ENCODE measurements at regions not wholly inside any gene's neighbourhood (a gene's known extent, or its start where the extent isn't known, plus 50 kb on each side); places are given as distances from the start of the nearest gene placed in this dataset.

DNA sequence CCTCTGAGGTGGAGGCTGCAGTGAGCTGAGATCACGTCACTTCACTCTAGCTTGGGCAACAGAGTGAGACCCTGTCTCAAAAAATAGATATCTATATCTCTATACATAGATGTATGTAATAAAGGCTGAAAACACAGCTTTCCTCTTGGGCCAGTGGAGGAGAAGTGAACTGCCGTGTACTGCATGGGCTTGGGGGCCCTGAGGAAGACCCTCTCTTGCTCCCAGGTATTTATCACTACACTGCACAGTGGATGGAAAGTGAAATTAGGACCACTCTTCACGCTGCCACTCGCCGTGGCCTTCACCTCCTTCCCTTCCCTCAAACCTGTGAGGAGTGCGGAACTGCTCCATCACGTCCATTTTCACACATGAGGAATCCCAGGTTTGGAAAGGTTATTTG, 68.8 kb upstream of the SIAH1 start (continued):
- TF ChIP-seq ZNF280C (tag by site-specific recombination; IDR thresholded peaks at IDR 0.05), result no peak
- TF ChIP-seq ZNF777 (tag by site-specific recombination; IDR thresholded peaks at IDR 0.05; ENCODE audit: borderline replicate concordance), result no peak
- TF ChIP-seq ZNF2 (tag by site-specific recombination; IDR thresholded peaks at IDR 0.05), result no peak
- TF ChIP-seq ZNF239 (tag by site-specific recombination; IDR thresholded peaks at IDR 0.05), result no peak

GRCh38 chr16:48452991-48453760, 68.0 kb upstream of the SIAH1 start:
- ChIA-PET CTCF (interaction anchor here (0.5 kb wide), 1 partner anchor 21 kb away, joined by 3 read pairs; no protein-coding TSS in a partner anchor), POLR2A (no interaction called here)
- H3K9me3 ChIP-seq (ENCODE audit: control insufficient read depth, insufficient read depth, low read depth, low read length), result no peaks in the 10 kb centered on the region
- H3K36me3 ChIP-seq (ENCODE audit: control insufficient read depth in 2 of 2, insufficient read depth in 1 of 2, low read length in 2 of 2), result no peaks in the 10 kb centered on the region
- H3K4me1 ChIP-seq (ENCODE audit: control insufficient read depth, insufficient read depth, low read length), result no peaks in the 10 kb centered on the region
- no peak overlapping the region for H3K27ac ChIP-seq (ENCODE audit: extremely low read depth, low read depth, low read length)
- TF ChIP-seq ZNF692 (tag by site-specific recombination; IDR thresholded peaks at IDR 0.05) (no peak), ZNF398 (tag by site-specific recombination; IDR thresholded peaks at IDR 0.05) (no peak), ZBTB1 (tag by site-specific recombination; IDR thresholded peaks at IDR 0.05) (no peak), ZNF561 (tag by site-specific recombination; IDR thresholded peaks at IDR 0.05; ENCODE audit: borderline replicate concordance) (no peak), ZNF514 (tag by site-specific recombination; IDR thresholded peaks at IDR 0.05) (no peak), ZNF449 (tag by site-specific recombination; IDR thresholded peaks at IDR 0.05) (no peak), ZNF2 (tag by site-specific recombination; IDR thresholded peaks at IDR 0.05) (no peak), SALL2 (tag by site-specific recombination; IDR thresholded peaks at IDR 0.05; ENCODE audit: borderline replicate concordance) (no peak), PRDM6 (tag by site-specific recombination; IDR thresholded peaks at IDR 0.05) (no peak)
- TF ChIP-seq, protein P1, sequence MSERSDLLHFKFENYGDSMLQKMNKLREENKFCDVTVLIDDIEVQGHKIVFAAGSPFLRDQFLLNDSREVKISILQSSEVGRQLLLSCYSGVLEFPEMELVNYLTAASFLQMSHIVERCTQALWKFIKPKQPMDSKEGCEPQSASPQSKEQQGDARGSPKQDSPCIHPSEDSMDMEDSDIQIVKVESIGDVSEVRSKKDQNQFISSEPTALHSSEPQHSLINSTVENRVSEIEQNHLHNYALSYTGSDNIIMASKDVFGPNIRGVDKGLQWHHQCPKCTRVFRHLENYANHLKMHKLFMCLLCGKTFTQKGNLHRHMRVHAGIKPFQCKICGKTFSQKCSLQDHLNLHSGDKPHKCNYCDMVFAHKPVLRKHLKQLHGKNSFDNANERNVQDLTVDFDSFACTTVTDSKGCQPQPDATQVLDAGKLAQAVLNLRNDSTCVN (tag by site-specific recombination; optimal IDR thresholded peaks at IDR 0.05), result no peak
- TF ChIP-seq, protein P2, sequence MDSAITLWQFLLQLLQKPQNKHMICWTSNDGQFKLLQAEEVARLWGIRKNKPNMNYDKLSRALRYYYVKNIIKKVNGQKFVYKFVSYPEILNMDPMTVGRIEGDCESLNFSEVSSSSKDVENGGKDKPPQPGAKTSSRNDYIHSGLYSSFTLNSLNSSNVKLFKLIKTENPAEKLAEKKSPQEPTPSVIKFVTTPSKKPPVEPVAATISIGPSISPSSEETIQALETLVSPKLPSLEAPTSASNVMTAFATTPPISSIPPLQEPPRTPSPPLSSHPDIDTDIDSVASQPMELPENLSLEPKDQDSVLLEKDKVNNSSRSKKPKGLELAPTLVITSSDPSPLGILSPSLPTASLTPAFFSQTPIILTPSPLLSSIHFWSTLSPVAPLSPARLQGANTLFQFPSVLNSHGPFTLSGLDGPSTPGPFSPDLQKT (IDR thresholded peaks at IDR 0.05; ENCODE audit: borderline replicate concordance, low read depth, low read length), result no peak
- TF ChIP-seq, protein P3, sequence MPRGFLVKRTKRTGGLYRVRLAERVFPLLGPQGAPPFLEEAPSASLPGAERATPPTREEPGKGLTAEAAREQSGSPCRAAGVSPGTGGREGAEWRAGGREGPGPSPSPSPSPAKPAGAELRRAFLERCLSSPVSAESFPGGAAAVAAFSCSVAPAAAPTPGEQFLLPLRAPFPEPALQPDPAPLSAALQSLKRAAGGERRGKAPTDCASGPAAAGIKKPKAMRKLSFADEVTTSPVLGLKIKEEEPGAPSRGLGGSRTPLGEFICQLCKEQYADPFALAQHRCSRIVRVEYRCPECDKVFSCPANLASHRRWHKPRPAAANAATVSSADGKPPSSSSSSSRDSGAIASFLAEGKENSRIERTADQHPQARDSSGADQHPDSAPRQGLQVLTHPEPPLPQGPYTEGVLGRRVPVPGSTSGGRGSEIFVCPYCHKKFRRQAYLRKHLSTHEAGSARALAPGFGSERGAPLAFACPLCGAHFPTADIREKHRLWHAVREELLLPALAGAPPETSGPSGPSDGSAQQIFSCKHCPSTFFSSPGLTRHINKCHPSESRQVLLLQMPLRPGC (tag by site-specific recombination; IDR thresholded peaks at IDR 0.05), result no peak
- H3K4me3 ChIP-seq (ENCODE audit: low read depth, low read length), result no peak overlapping the region
